ENCODE measurements at regions not wholly inside any gene's neighbourhood (a gene's known extent, or its start where the extent isn't known, plus 50 kb on each side); places are given as distances from the start of the nearest gene placed in this dataset.
"Not testable (repeated sequence)": the region's sequence is repeated elsewhere in the genome, so short reads cannot be mapped to it uniquely, and the experiment has no call there.

- no peaks in the 10 kb centered on the region for H3K36me3 ChIP-seq (ENCODE audit: insufficient read depth, low read length)
- Mint-ChIP-seq H3K4me3 (no peak overlapping the region), H3K27me3 (no peaks in the 10 kb centered on the region), H3K27ac (no peak overlapping the region), H3K36me3 (no peaks in the 10 kb centered on the region), H3K4me1 (no peaks in the 10 kb centered on the region), H3K9me3 (peaks cover 5 to 11% (median 6%) of the 10 kb centered on the region in 8 donors)
- no peak overlapping the region for H3K4me3 ChIP-seq (ENCODE audit: low read length in 2 of 2)
- ChIA-PET CTCF (ENCODE audit: partially characterized antibody) (no interaction called here), POLR2A (ENCODE audit: partially characterized antibody) (no interaction called here)
- H3K27me3 ChIP-seq (ENCODE audit: insufficient read depth, low read length): no peaks in the 10 kb centered on the region
- H3K27ac ChIP-seq (ENCODE audit: low read depth, low read length): no peak overlapping the region
- no peak for DNase-seq
- H3K9me3 ChIP-seq (ENCODE audit: control insufficient read depth in 1 of 2, low read length in 2 of 2): no peaks in the 10 kb centered on the region
- intact Hi-C loops (cut with micrococcal nuclease): no loop called here
- no peaks in the 10 kb centered on the region for H3K4me1 ChIP-seq (ENCODE audit: insufficient read depth, low read length)
Measured at GRCh38 chr7:79513261-79513660, 59.8 kb upstream of the MAGI2 start.

- H3K27ac Mint-ChIP-seq: no peak overlapping the region
- CTCF ChIA-PET (ENCODE audit: partially characterized antibody): no interaction called here
Measured at GRCh38 chr7:79512261-79512660, 58.8 kb upstream of the MAGI2 start.

GRCh38 chr7:79511056-79511455, 57.6 kb upstream of the MAGI2 start:
- CTCF ChIA-PET (ENCODE audit: partially characterized antibody); H3K4me1 ChIP-seq (ENCODE audit: insufficient read depth, low read length); H3K27ac Mint-ChIP-seq; H3K27me3 Mint-ChIP-seq; H3K27ac ChIP-seq (ENCODE audit: low read depth, low read length); DNase-seq; H3K4me1 Mint-ChIP-seq; POLR2A ChIA-PET (ENCODE audit: partially characterized antibody); H3K4me3 Mint-ChIP-seq; H3K36me3 Mint-ChIP-seq; H3K4me3 ChIP-seq (ENCODE audit: low read length in 2 of 2); H3K36me3 ChIP-seq (ENCODE audit: insufficient read depth, low read length); intact Hi-C loops (cut with micrococcal nuclease); H3K27me3 ChIP-seq (ENCODE audit: insufficient read depth, low read length); H3K9me3 ChIP-seq (ENCODE audit: control insufficient read depth in 1 of 2, low read length in 2 of 2): not testable (repeated sequence)
- H3K9me3 Mint-ChIP-seq: peaks cover 3 to 12% (median 7%) of the 10 kb centered on the region in 8 donors

More at GRCh38 chr7:79512261-79512660, 58.8 kb upstream of the MAGI2 start:
- H3K9me3 ChIP-seq (ENCODE audit: control insufficient read depth in 1 of 2, low read length in 2 of 2): no peaks in the 10 kb centered on the region
- H3K27me3 ChIP-seq (ENCODE audit: insufficient read depth, low read length): no peaks in the 10 kb centered on the region
- POLR2A ChIA-PET (ENCODE audit: partially characterized antibody): no interaction called here
- Mint-ChIP-seq H3K36me3 (no peaks in the 10 kb centered on the region), H3K9me3 (peaks cover 3 to 11% (median 6%) of the 10 kb centered on the region in 8 donors), H3K27me3 (no peaks in the 10 kb centered on the region), H3K4me1 (no peaks in the 10 kb centered on the region), H3K4me3 (no peak overlapping the region)
- H3K4me3 ChIP-seq (ENCODE audit: low read length in 2 of 2): no peak overlapping the region
- no peaks in the 10 kb centered on the region for H3K36me3 ChIP-seq (ENCODE audit: insufficient read depth, low read length)
- H3K27ac ChIP-seq (ENCODE audit: low read depth, low read length): no peak overlapping the region
- intact Hi-C loops (cut with micrococcal nuclease): no loop called here
- DNase-seq: no peak
- no peaks in the 10 kb centered on the region for H3K4me1 ChIP-seq (ENCODE audit: insufficient read depth, low read length)

GRCh38 chr7:79507131-79507530, 53.7 kb upstream of the MAGI2 start:
- Mint-ChIP-seq H3K27me3 (no peaks in the 10 kb centered on the region), H3K9me3 (peaks cover 0 to 12% (median 4%) of the 10 kb centered on the region in 8 donors), H3K4me3 (no peak overlapping the region), H3K36me3 (no peaks in the 10 kb centered on the region), H3K27ac (no peak overlapping the region), H3K4me1 (no peaks in the 10 kb centered on the region)
- Histone ChIP-seq H3K27me3 (ENCODE audit: insufficient read depth, low read length) (no peaks in the 10 kb centered on the region), H3K4me3 (ENCODE audit: low read length in 2 of 2) (no peak overlapping the region), H3K27ac (ENCODE audit: low read depth, low read length) (no peak overlapping the region), H3K36me3 (ENCODE audit: insufficient read depth, low read length) (no peaks in the 10 kb centered on the region), H3K4me1 (ENCODE audit: insufficient read depth, low read length) (no peaks in the 10 kb centered on the region), H3K9me3 (ENCODE audit: control insufficient read depth in 1 of 2, low read length in 2 of 2) (no peaks in the 10 kb centered on the region)
- intact Hi-C loops (cut with micrococcal nuclease): no loop called here
- CTCF ChIA-PET (ENCODE audit: partially characterized antibody): no interaction called here
- no peak for DNase-seq
- POLR2A ChIA-PET (ENCODE audit: partially characterized antibody): no interaction called here

GRCh38 chr7:79506481-79506880, 53.0 kb upstream of the MAGI2 start:
- no peaks in the 10 kb centered on the region for H3K27me3 ChIP-seq (ENCODE audit: insufficient read depth, low read length)
- ChIA-PET POLR2A (ENCODE audit: partially characterized antibody) (no interaction called here), CTCF (ENCODE audit: partially characterized antibody) (no interaction called here)
- H3K4me1 ChIP-seq (ENCODE audit: insufficient read depth, low read length): no peaks in the 10 kb centered on the region
- Mint-ChIP-seq H3K27me3 (no peaks in the 10 kb centered on the region), H3K27ac (no peak overlapping the region), H3K36me3 (no peaks in the 10 kb centered on the region), H3K4me3 (no peak overlapping the region), H3K9me3 (peaks cover 0 to 12% (median 4%) of the 10 kb centered on the region in 8 donors), H3K4me1 (no peaks in the 10 kb centered on the region)
- intact Hi-C loops (cut with micrococcal nuclease): no loop called here
- H3K36me3 ChIP-seq (ENCODE audit: insufficient read depth, low read length): no peaks in the 10 kb centered on the region
- no peak overlapping the region for H3K4me3 ChIP-seq (ENCODE audit: low read length in 2 of 2)
- H3K9me3 ChIP-seq (ENCODE audit: control insufficient read depth in 1 of 2, low read length in 2 of 2): no peaks in the 10 kb centered on the region
- no peak overlapping the region for H3K27ac ChIP-seq (ENCODE audit: low read depth, low read length)
- DNase-seq: no peak

GRCh38 chr7:79504607-79505389, 51.3 kb upstream of the MAGI2 start:
- H3K4me1 ChIP-seq (ENCODE audit: insufficient read depth, low read length): no peaks in the 10 kb centered on the region
- Mint-ChIP-seq H3K27me3 (no peaks in the 10 kb centered on the region), H3K4me3 (no peak overlapping the region), H3K9me3 (peaks cover 0 to 8% (median 1%) of the 10 kb centered on the region in 8 donors), H3K36me3 (no peaks in the 10 kb centered on the region), H3K27ac (no peak overlapping the region), H3K4me1 (no peaks in the 10 kb centered on the region)
- intact Hi-C loops (cut with micrococcal nuclease): no loop called here
- ChIA-PET POLR2A (ENCODE audit: partially characterized antibody) (no interaction called here), CTCF (ENCODE audit: partially characterized antibody) (no interaction called here)
- H3K9me3 ChIP-seq (ENCODE audit: control insufficient read depth in 1 of 2, low read length in 2 of 2): no peaks in the 10 kb centered on the region
- H3K27me3 ChIP-seq (ENCODE audit: insufficient read depth, low read length): no peaks in the 10 kb centered on the region
- no peak overlapping the region for H3K27ac ChIP-seq (ENCODE audit: low read depth, low read length)
- H3K36me3 ChIP-seq (ENCODE audit: insufficient read depth, low read length): no peaks in the 10 kb centered on the region
- no peak overlapping the region for H3K4me3 ChIP-seq (ENCODE audit: low read length in 2 of 2)
- no peak for DNase-seq

All from CD4-positive, alpha-beta memory T cell (primary cell).